Uterus (tissue), 2 donors: ENCODE measurements at regions not wholly inside any gene's neighbourhood (a gene's known extent, or its start where the extent isn't known, plus 50 kb on each side); places are given as distances from the start of the nearest gene placed in this dataset.

Experiments
- POLR2A ChIP-seq, 2 donors: fragments of 450-650 bp; IDR thresholded peaks; one replicate each; pipeline ENCODE4 v1.6.1; 2016; ENCODE audit warnings: antibody characterized with exemption in 2 of 2, mild to moderate bottlenecking in 1 of 2, moderate library complexity in 1 of 2
- TF ChIP-seq, protein P1 (sequence below), 4 experiments: fragments of 200-600 bp in 2 of 4; fragments of 450-650 bp in 2 of 4; sonication (generic) in 2 of 4; IDR thresholded peaks; one replicate each; pipeline ENCODE4 v1.5.1; 2016 to 2019; ENCODE audit warnings: antibody characterized with exemption in 4 of 4, mild to moderate bottlenecking in 2 of 4, moderate library complexity in 1 of 4

DNA sequence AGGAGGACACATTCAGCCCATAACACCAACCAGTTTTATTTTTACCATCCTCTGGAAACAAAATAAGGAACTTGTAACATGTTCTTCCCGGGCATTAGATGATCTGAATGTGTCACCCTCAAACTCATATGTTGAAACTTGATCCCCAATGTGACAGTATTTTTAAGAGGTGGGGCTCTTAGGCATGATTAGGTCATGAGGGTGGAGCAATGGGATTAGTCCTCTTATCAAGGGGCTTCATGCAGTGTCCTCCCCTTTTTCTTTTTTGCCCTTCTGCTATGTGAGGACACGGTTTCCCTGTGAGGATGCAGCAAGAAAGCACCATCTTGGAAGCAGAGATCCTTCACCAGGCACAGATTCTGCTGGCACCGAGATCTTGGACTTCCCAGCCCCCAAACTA lies 401.5 kb upstream of the TRIB2 start:
- TF ChIP-seq POLR2A (IDR thresholded peaks at IDR 0.05): no peak
- TF ChIP-seq, protein P1, sequence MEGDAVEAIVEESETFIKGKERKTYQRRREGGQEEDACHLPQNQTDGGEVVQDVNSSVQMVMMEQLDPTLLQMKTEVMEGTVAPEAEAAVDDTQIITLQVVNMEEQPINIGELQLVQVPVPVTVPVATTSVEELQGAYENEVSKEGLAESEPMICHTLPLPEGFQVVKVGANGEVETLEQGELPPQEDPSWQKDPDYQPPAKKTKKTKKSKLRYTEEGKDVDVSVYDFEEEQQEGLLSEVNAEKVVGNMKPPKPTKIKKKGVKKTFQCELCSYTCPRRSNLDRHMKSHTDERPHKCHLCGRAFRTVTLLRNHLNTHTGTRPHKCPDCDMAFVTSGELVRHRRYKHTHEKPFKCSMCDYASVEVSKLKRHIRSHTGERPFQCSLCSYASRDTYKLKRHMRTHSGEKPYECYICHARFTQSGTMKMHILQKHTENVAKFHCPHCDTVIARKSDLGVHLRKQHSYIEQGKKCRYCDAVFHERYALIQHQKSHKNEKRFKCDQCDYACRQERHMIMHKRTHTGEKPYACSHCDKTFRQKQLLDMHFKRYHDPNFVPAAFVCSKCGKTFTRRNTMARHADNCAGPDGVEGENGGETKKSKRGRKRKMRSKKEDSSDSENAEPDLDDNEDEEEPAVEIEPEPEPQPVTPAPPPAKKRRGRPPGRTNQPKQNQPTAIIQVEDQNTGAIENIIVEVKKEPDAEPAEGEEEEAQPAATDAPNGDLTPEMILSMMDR (IDR thresholded peaks at IDR 0.05): no peak
